HG02981 (cell line): ENCODE measurements at regions not wholly inside any gene's neighbourhood (a gene's known extent, or its start where the extent isn't known, plus 50 kb on each side); places are given as distances from the start of the nearest gene placed in this dataset.
"Not testable (repeated sequence)": the region's sequence is repeated elsewhere in the genome, so short reads cannot be mapped to it uniquely, and the experiment has no call there.

Experiments
- ATAC-seq: cut with Tn5 transposase; IDR thresholded peaks from one replicate; pipeline ENCODE4 v1.9.1; 2021; ENCODE audit warnings: mild to moderate bottlenecking, moderate library complexity; ENCODE audit not compliant: unreplicated experiment

DNA sequence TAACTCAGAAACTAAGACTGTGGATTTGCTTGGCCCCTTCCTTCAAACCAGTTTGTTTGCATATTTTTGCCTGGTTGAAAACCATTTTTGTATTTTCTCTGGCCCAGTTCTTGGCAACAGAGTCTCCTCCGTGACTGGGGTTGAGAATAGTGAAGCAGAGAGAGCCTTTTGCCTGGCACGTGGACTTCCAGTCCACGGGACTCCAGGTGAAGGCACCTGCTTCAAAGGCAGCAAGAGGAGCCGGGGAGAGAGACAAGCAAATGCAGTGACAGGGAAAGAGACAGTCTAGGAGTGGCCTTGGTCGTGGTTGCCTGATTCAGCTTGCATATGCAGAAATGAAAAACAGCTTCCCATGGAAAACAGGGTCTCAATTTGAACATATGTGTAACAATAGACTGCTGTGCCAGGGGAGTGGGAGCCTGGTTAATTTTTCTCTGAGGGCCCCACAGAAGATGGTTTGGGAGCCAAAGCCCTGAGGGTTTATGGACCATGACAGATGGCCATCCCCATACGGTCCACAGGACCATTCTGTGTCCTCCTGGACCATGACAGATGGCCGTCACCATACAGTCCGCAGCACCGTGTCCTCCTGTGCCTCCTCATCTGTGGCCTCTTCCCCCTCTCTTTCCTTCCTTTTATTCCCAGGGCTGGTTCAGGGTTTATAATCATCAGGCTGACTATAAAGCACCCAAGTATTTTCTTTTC is 272.2 kb upstream of the RASGEF1B start:
- no peak for ATAC-seq

- no peak for ATAC-seq
These were observed 268.8 kb upstream of the RASGEF1B start for GRCh38 chr4:81740487-81740886.

DNA sequence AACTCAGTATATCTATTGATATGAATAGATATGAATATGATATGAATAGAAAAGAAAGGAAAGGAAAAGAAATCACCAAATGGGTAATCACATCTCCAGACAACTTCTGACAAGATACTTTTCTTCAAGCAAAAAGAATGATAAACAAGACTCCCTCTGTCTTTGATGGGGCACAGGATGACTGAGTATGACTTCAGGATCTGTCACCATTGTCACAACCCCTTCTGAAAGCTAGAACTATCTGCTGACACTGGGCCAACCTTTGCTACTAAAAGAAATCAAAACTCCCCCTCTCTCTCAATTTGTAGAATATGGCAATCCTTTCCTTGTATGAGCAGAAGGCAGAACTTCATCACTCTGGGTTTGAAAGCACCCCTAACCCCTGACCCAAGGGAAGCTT is 267.2 kb upstream of the RASGEF1B start:
- no peak for ATAC-seq

- ATAC-seq = no peak
These were observed 266.3 kb upstream of the RASGEF1B start for GRCh38 chr4:81737865-81738559.

DNA sequence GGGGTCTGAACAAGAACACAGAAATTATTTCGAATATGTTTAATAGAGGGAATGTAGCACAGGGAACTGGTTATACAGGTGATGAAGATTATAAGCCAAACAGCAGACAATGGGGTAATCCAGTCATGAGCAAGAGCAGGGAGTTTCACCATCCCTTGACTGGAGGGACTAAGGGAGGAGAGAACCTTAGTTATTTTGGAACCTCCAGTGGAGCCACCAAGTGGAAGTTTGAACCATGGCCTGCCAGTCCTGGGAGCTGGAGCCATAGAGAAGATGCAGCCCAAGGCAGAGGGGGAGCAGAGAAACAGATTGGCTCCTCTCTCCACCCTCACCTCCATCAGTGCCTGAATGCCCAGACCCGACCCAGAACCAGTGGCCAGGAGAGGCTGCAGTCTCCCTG is 264.6 kb upstream of the RASGEF1B start:
- no peak for ATAC-seq

DNA sequence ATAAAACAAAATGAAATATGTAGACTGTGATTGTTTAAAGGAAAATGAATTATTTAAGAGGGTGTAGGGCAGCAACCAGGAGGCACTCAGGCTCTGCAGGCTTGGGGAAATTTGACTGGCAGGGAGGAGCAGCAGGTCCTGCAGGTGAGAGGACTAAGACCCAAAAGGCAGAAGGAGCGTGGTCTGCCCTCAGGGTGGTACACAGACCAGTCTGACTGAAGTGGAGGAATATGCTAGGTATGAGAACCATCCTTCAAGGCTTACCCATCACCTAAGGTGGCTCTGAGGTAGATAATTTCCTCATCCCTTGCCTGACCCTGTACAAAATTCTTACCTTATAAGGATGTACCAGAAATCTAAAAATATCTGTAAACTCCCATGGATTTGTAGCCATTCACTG is 261.3 kb upstream of the RASGEF1B start:
- ATAC-seq = no peak

GRCh38 chr4:81724925-81725329 is 253.2 kb upstream of the RASGEF1B start:
- peak; percentile 98 for ATAC-seq

GRCh38 chr4:81723927-81724587 is 252.3 kb upstream of the RASGEF1B start:
- no peak for ATAC-seq

DNA sequence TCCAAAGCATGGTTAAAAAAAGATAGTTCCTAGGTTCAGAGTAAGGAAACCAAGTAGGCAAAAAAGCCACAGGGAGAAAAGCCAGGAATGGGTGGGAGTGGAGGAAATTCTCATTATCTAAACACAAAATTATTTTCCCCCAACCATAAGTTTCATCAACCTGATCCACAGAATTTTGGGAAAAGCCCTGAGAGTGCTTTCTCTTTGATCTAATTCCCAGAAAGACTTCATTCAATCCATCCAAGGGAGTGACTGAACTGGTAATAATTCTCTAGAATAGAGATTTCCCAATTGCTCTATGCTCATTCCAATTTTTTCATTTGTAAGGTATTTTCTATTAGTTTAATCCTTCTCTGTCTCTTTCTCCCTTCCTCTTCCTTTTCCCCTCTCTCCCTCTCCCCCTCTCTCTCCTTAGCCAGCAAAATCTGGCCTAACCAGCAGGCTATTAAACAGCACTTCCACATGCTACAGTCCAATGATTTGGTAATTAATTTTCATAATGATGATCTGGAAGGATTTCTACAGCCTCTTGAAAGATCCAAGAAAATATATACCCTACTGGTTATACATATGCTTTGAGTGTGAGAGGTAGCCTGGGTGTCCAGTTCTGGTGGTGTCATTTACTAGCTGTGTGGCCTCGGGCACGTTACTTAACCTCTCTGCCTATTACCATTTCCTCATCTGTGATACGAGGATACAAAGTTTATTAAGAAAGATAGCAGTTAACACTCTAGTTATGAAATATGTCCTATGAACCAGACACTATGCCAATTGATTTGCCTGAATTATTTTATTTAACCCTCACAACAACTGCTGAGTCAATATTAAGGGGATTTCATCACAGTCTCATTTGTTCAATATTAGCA is 251.5 kb upstream of the RASGEF1B start:
- no peak for ATAC-seq

GRCh38 chr4:81722290-81722851 is 250.7 kb upstream of the RASGEF1B start:
- ATAC-seq = no peak

DNA sequence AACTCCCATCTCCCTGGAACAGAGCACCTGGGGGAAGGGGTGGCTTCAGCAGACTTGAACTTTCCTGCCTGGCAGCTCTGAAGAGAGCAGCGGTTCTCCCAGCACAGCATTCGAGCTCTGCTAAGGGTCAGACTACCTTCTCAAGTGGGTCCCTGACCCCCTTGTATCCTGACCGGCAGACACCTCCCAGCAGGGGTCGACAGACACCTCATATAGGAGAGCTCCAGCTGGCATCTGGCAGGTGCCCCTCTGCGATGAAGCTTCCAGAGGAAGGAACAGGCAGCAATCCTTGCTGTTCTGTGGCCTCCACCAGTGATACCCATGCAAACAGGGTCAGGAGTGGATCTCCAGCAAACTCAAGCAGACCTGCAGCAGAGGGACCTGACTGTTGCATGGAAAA is 244.1 kb upstream of the RASGEF1B start:
- no peak for ATAC-seq

GRCh38 chr4:81715357-81715756 is 243.7 kb upstream of the RASGEF1B start:
- not testable (repeated sequence) for ATAC-seq

- ATAC-seq = no peak
These were observed 242.6 kb upstream of the RASGEF1B start for GRCh38 chr4:81714291-81714690.

- no peak for ATAC-seq
These were observed 241.0 kb upstream of the RASGEF1B start for GRCh38 chr4:81712714-81713113.

GRCh38 chr4:81704461-81704860 is 232.8 kb upstream of the RASGEF1B start:
- no peak for ATAC-seq

DNA sequence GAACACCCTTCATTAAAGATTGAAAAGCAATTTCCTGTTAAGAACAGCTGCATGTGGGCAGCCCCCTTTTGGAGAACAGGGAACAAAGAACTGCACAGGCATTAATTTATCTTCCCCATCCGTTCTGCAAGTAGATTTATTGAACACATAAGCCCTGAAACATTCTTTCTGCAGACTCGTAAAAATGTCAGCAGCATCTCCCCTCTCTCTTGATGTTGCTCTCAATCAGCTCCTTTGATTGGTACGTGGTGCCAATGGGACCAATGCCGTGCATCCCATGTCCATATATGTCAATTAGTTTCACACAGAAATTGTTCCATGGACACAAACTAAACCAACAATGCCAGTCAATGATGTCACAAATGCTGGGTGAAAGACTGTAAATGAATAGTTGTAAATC is 228.5 kb upstream of the RASGEF1B start:
- ATAC-seq = no peak

GRCh38 chr4:81698538-81699296 is 227.0 kb upstream of the RASGEF1B start:
- no peak for ATAC-seq

DNA sequence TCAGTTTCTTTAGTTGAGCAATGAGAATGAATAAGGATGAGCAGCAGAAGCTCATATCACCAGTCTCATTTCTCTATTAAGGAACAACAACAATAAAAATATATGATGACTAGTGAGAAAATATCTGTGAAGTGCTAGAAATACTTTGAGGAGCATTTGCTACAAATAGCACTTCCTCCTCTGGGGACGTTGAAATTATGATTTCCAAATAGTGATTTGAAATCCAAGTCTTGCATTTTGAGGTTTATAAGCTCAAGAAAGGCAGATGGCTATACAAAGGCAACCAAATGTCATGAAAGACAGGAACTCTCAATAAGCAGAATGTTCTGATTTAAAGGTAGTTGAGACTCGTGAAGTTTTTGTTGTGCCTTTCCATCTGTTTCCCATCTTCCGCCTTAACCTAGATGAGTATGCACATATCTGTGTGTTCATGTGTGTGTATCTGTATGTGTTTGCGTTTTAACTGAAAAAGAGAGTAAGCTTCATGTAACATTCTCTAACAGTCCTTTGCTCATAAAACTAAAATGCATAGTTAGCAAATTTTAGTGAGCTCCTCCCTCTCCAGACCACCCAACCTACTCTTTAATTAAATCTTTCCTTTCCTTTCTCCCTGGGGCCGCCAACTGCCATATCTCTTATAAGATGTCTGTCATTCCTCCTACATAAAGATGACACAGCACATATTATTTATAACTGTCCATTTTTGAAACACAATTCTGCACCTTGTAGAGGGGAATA is 222.6 kb upstream of the RASGEF1B start:
- no peak for ATAC-seq

- no peak for ATAC-seq
These were observed 219.2 kb upstream of the RASGEF1B start for GRCh38 chr4:81690871-81691270.
